ENCODE measurements at regions not wholly inside any gene's neighbourhood (a gene's known extent, or its start where the extent isn't known, plus 50 kb on each side); places are given as distances from the start of the nearest gene placed in this dataset.

GRCh38 chrX:65136424-65136823, 160.2 kb upstream of the ZC4H2 start:
- no peak overlapping the region for H3K4me2 ChIP-seq
- ChIA-PET CTCF (no interaction called here), POLR2A (no interaction called here)
- H3K9me3 ChIP-seq, result no peaks in the 10 kb centered on the region
- WGBS (ENCODE audit: missing lambda C conversion rate), result 0% methylated on average over 1 of the region's 1 CpG
- DNase-seq (ENCODE audit: low read depth in 1 of 2, low spot score in 1 of 2), result no peak
- H3K4me1 ChIP-seq, result no peaks in the 10 kb centered on the region
- H3K4me3 ChIP-seq, result no peak overlapping the region
- no peak for FAIRE-seq
- TF ChIP-seq RNF2 (IDR thresholded peaks at IDR 0.05; ENCODE audit: borderline replicate concordance, low read depth), result no peak
- TF ChIP-seq ZNF302 (CRISPR knock-in tag; IDR thresholded peaks at IDR 0.05), result no peak
- TF ChIP-seq REST (IDR thresholded peaks at IDR 0.05), result no peak
- TF ChIP-seq HOXB13 (CRISPR knock-in tag; IDR thresholded peaks at IDR 0.05; ENCODE audit: low read depth), result no peak
- no peak overlapping the region for H3K27ac ChIP-seq
- no peak for ATAC-seq

DNA sequence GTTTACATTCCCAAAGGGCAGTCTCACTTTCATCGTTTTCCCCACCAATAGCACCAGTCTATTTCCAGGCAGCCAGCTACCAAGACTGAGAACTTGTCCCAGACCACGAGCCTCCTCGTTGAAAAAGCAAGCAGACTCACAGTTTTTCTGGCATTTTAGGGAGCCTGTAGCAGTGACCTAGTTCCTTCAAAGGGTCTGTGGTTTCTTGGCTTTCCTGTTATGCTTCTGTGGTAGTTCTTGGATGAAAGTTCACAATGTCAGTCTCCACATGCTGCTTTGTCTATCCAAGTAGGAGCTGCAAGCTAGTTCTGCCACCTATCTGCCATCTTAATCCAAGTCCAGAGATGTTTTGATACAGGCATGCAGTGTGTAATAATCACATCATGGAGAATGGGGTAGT, 151.6 kb upstream of the ZC4H2 start:
- ATAC-seq, result no peak
- POLR2A ChIA-PET, result no interaction called here
- WGBS (ENCODE audit: missing lambda C conversion rate), result 0% methylated on average over 3 of the region's 3 CpGs
- TF ChIP-seq PHF8 (IDR thresholded peaks at IDR 0.05; ENCODE audit: borderline replicate concordance, low read depth) (no peak), MYC (IDR thresholded peaks at IDR 0.05; ENCODE audit: borderline replicate concordance, low read length) (no peak)
- TF ChIP-seq, protein P1, sequence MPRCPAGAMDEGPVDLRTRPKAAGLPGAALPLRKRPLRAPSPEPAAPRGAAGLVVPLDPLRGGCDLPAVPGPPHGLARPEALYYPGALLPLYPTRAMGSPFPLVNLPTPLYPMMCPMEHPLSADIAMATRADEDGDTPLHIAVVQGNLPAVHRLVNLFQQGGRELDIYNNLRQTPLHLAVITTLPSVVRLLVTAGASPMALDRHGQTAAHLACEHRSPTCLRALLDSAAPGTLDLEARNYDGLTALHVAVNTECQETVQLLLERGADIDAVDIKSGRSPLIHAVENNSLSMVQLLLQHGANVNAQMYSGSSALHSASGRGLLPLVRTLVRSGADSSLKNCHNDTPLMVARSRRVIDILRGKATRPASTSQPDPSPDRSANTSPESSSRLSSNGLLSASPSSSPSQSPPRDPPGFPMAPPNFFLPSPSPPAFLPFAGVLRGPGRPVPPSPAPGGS (IDR thresholded peaks at IDR 0.05), result no peak
- Histone ChIP-seq H3K4me3 (no peak overlapping the region), H3K4me1 (no peaks in the 10 kb centered on the region), H3K27ac (no peak overlapping the region), H3K4me2 (no peak overlapping the region), H3K9me3 (no peaks in the 10 kb centered on the region)
- CTCF ChIA-PET, result interaction anchor here (0.6 kb wide), 1 partner anchor 154 kb away, joined by 3 read pairs; no protein-coding TSS in a partner anchor
- FAIRE-seq, result no peak
- no peak for DNase-seq (ENCODE audit: low read depth in 1 of 2, low spot score in 1 of 2)

- H3K4me1 ChIP-seq, result no peaks in the 10 kb centered on the region
- POLR2A ChIA-PET, result no interaction called here
- 0% methylated on average over 2 of the region's 3 CpGs for WGBS (ENCODE audit: missing lambda C conversion rate)
- CTCF ChIA-PET, result no interaction called here
- ATAC-seq (no peak), FAIRE-seq (no peak), DNase-seq (ENCODE audit: low read depth in 1 of 2, low spot score in 1 of 2) (no peak)
- no peak for TF ChIP-seq FOXS1 (CRISPR knock-in tag; IDR thresholded peaks at IDR 0.05)
- TF ChIP-seq HOXB5 (CRISPR knock-in tag; IDR thresholded peaks at IDR 0.05), result no peak
- no peak for TF ChIP-seq SREBF2 (IDR thresholded peaks at IDR 0.05)
- TF ChIP-seq FOSL2 (IDR thresholded peaks at IDR 0.05), result no peak
- no peak for TF ChIP-seq FOSL2 (CRISPR knock-in tag; IDR thresholded peaks at IDR 0.05)
- no peak overlapping the region for H3K4me2 ChIP-seq
- H3K4me3 ChIP-seq, result no peak overlapping the region
- no peaks in the 10 kb centered on the region for H3K9me3 ChIP-seq
- H3K27ac ChIP-seq, result no peak overlapping the region
Measured at GRCh38 chrX:65098851-65099250, 122.6 kb upstream of the ZC4H2 start.

- Histone ChIP-seq H3K4me2 (no peak overlapping the region), H3K4me3 (no peak overlapping the region), H3K27ac (no peak overlapping the region), H3K4me1 (no peaks in the 10 kb centered on the region), H3K9me3 (no peaks in the 10 kb centered on the region)
- no peak for ATAC-seq
- no peak for DNase-seq (ENCODE audit: low read depth in 1 of 2, low spot score in 1 of 2)
- no peak for FAIRE-seq
- POLR2A ChIA-PET, result no interaction called here
- TF ChIP-seq POLR2AphosphoS2 (conservative IDR thresholded peaks at IDR 0.05; ENCODE audit: low read length), result no peak
- TF ChIP-seq SMC3 (IDR thresholded peaks at IDR 0.05), result no peak
- TF ChIP-seq, protein P2, sequence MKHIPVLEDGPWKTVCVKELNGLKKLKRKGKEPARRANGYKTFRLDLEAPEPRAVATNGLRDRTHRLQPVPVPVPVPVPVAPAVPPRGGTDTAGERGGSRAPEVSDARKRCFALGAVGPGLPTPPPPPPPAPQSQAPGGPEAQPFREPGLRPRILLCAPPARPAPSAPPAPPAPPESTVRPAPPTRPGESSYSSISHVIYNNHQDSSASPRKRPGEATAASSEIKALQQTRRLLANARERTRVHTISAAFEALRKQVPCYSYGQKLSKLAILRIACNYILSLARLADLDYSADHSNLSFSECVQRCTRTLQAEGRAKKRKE (CRISPR knock-in tag; IDR thresholded peaks at IDR 0.05; ENCODE audit: low read depth), result no peak
- no peak for TF ChIP-seq HOXA7 (CRISPR knock-in tag; IDR thresholded peaks at IDR 0.05)
- TF ChIP-seq, protein P3, sequence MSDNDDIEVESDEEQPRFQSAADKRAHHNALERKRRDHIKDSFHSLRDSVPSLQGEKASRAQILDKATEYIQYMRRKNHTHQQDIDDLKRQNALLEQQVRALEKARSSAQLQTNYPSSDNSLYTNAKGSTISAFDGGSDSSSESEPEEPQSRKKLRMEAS (IDR thresholded peaks at IDR 0.05), result no peak
- no peak for TF ChIP-seq FOXS1 (CRISPR knock-in tag; IDR thresholded peaks at IDR 0.05)
- TF ChIP-seq ZFP36 (IDR thresholded peaks at IDR 0.05; ENCODE audit: borderline replicate concordance, partially characterized antibody), result no peak
- no peak for TF ChIP-seq CBX8 (IDR thresholded peaks at IDR 0.05)
- no peak for TF ChIP-seq MAZ (IDR thresholded peaks at IDR 0.05; ENCODE audit: borderline replicate concordance, low read depth, low read length)
- no peak for TF ChIP-seq POLR2A (IDR thresholded peaks at IDR 0.05; ENCODE audit: low read length)
- TF ChIP-seq, protein P4, sequence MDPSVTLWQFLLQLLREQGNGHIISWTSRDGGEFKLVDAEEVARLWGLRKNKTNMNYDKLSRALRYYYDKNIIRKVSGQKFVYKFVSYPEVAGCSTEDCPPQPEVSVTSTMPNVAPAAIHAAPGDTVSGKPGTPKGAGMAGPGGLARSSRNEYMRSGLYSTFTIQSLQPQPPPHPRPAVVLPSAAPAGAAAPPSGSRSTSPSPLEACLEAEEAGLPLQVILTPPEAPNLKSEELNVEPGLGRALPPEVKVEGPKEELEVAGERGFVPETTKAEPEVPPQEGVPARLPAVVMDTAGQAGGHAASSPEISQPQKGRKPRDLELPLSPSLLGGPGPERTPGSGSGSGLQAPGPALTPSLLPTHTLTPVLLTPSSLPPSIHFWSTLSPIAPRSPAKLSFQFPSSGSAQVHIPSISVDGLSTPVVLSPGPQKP (IDR thresholded peaks at IDR 0.05; ENCODE audit: low read depth, low read length), result no peak
- no peak for TF ChIP-seq KDM1A (IDR thresholded peaks at IDR 0.05; ENCODE audit: low read depth)
- CTCF ChIA-PET, result interaction anchor here (0.6 kb wide), 1 partner anchor 20 kb away, joined by 3 read pairs; no protein-coding TSS in a partner anchor
Measured at GRCh38 chrX:65093658-65094057, 117.4 kb upstream of the ZC4H2 start.
